Muscle of arm (tissue), 1 donor: ENCODE measurements at regions not wholly inside any gene's neighbourhood (a gene's known extent, or its start where the extent isn't known, plus 50 kb on each side); places are given as distances from the start of the nearest gene placed in this dataset.

Source experiments
- DNase-seq: peaks from one replicate; pipeline ENCODE4 v3.0.0-alpha.2; 2013

- DNase-seq = no peak
These were observed 55.5 kb downstream of the INHBB start for GRCh38 chr2:120401275-120402066.

- DNase-seq = no peak
These were observed 56.1 kb downstream of the INHBB start for GRCh38 chr2:120402067-120402433.

- no peak for DNase-seq
These were observed 56.6 kb downstream of the INHBB start for GRCh38 chr2:120402508-120402907.

GRCh38 chr2:120403261-120403660 lies 57.3 kb downstream of the INHBB start:
- no peak for DNase-seq

- DNase-seq = no peak
These were observed 57.7 kb downstream of the INHBB start for GRCh38 chr2:120403676-120404075.

- no peak for DNase-seq
These were observed 58.3 kb downstream of the INHBB start for GRCh38 chr2:120404274-120404673.

GRCh38 chr2:120404941-120405758 lies 59.2 kb downstream of the INHBB start:
- DNase-seq = no peak

- no peak for DNase-seq
These were observed 59.8 kb downstream of the INHBB start for GRCh38 chr2:120405759-120406099.

- no peak for DNase-seq
These were observed 60.6 kb downstream of the INHBB start for GRCh38 chr2:120406566-120406965.

GRCh38 chr2:120410487-120410886 lies 64.6 kb downstream of the INHBB start:
- no peak for DNase-seq

GRCh38 chr2:120415060-120415459 lies 69.1 kb downstream of the INHBB start:
- DNase-seq = no peak

GRCh38 chr2:120415728-120416509 lies 70.0 kb downstream of the INHBB start:
- no peak for DNase-seq

- no peak for DNase-seq
These were observed 72.3 kb downstream of the INHBB start for GRCh38 chr2:120418174-120418787.

GRCh38 chr2:120419073-120419472 lies 73.1 kb downstream of the INHBB start:
- DNase-seq = no peak

GRCh38 chr2:120419955-120420354 lies 74.0 kb downstream of the INHBB start:
- no peak for DNase-seq

- DNase-seq = no peak
These were observed 75.3 kb downstream of the INHBB start for GRCh38 chr2:120421126-120421829.

- DNase-seq = no peak
These were observed 75.9 kb downstream of the INHBB start for GRCh38 chr2:120421830-120422175.

GRCh38 chr2:120422465-120423160 lies 76.7 kb downstream of the INHBB start:
- DNase-seq = no peak

GRCh38 chr2:120423167-120423943 lies 77.4 kb downstream of the INHBB start:
- DNase-seq = no peak

- DNase-seq = no peak
These were observed 78.4 kb downstream of the INHBB start for GRCh38 chr2:120424274-120424796.
